Right lobe of liver (tissue), 4 donors: ENCODE measurements at regions not wholly inside any gene's neighbourhood (a gene's known extent, or its start where the extent isn't known, plus 50 kb on each side); places are given as distances from the start of the nearest gene placed in this dataset.

Experiments used
- POLR2A ChIP-seq: fragments of 450-650 bp; IDR thresholded peaks from one replicate; pipeline ENCODE4 v1.6.1; 2017; ENCODE audit warnings: antibody characterized with exemption, mild to moderate bottlenecking
- TF ChIP-seq, protein P1 (sequence below), 4 donors: fragments of 200-600 bp in 3 of 4; fragments of 450-650 bp in 1 of 4; IDR thresholded peaks; one replicate each; pipeline versions ENCODE4 v1.5.1 to v1.8.0; 2016 to 2022; ENCODE audit warnings: antibody characterized with exemption in 4 of 4, mild to moderate bottlenecking in 2 of 4
- donor health status: DM: no; HTN: no; CAD: no.
- donor health status: DM: no; HTN: no; CAD: no.
- donor health status: DM: no; HTN: yes; CAD: no.

DNA sequence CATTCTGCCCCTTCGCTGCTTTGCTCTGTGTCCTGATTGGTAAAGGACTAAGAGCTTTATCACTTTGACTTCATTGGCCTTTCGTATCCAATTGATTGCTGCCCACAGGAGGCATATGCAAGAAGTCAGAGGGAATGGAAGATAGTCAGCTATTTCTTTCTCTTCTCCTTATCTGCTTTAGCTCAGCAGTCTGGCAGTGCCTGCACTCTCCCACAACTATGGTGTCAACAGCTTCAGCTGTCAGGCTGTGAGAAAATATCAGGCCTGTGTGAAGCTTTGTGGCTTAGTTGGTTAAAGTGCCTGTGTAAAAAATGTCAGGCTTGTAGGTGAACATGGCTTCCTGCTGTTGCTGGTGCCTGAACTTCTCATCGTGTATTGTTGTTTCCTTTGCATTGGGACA lies 243.0 kb downstream of the PCDH17 start:
- TF ChIP-seq, protein P1, sequence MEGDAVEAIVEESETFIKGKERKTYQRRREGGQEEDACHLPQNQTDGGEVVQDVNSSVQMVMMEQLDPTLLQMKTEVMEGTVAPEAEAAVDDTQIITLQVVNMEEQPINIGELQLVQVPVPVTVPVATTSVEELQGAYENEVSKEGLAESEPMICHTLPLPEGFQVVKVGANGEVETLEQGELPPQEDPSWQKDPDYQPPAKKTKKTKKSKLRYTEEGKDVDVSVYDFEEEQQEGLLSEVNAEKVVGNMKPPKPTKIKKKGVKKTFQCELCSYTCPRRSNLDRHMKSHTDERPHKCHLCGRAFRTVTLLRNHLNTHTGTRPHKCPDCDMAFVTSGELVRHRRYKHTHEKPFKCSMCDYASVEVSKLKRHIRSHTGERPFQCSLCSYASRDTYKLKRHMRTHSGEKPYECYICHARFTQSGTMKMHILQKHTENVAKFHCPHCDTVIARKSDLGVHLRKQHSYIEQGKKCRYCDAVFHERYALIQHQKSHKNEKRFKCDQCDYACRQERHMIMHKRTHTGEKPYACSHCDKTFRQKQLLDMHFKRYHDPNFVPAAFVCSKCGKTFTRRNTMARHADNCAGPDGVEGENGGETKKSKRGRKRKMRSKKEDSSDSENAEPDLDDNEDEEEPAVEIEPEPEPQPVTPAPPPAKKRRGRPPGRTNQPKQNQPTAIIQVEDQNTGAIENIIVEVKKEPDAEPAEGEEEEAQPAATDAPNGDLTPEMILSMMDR (IDR thresholded peaks at IDR 0.05), result no peak
- TF ChIP-seq POLR2A, result no peak
